Lower leg skin (tissue), 4 donors: ENCODE measurements at regions not wholly inside any gene's neighbourhood (a gene's known extent, or its start where the extent isn't known, plus 50 kb on each side); places are given as distances from the start of the nearest gene placed in this dataset.

Source experiments
- DNase-seq, 2 donors: peaks; one replicate each; pipeline ENCODE4 v3.0.0-alpha.2; 2019; ENCODE audit warnings: low spot score in 2 of 2
- H3K4me3 ChIP-seq: fragments of 200-600 bp; sonication (generic); 2 replicates; pipeline ENCODE4 v1.5.1; 2017; ENCODE audit warnings: mild to moderate bottlenecking, low read depth; ENCODE audit not compliant: poor library complexity, severe bottlenecking
- POLR2A ChIP-seq, 2 donors: fragments of 450-650 bp; IDR thresholded peaks; one replicate each; pipeline ENCODE4 v1.6.1; 2016 to 2017; ENCODE audit warnings: antibody characterized with exemption in 2 of 2, mild to moderate bottlenecking in 1 of 2, moderate library complexity in 1 of 2
- WGBS, 2 donors: methylation state at CpG; one replicate each; pipeline ENCODE4 v1.1.5; 2018; 5-methylcytosine and 5-hydroxymethylcytosine counted together
- intact Hi-C: fragments of 100-400 bp; cut with DNase I; formaldehyde crosslinking; loops from one replicate; pipeline ENCODE4 v1.15.0; 2023; ENCODE audit warnings: low total_unique reads
- TF ChIP-seq, protein P1 (sequence below), 3 donors: fragments of 450-650 bp; IDR thresholded peaks; one replicate each; pipeline ENCODE4 v1.5.1; 2016; ENCODE audit warnings: antibody characterized with exemption in 3 of 3, mild to moderate bottlenecking in 3 of 3, moderate library complexity in 2 of 3

- TF ChIP-seq, protein P1, sequence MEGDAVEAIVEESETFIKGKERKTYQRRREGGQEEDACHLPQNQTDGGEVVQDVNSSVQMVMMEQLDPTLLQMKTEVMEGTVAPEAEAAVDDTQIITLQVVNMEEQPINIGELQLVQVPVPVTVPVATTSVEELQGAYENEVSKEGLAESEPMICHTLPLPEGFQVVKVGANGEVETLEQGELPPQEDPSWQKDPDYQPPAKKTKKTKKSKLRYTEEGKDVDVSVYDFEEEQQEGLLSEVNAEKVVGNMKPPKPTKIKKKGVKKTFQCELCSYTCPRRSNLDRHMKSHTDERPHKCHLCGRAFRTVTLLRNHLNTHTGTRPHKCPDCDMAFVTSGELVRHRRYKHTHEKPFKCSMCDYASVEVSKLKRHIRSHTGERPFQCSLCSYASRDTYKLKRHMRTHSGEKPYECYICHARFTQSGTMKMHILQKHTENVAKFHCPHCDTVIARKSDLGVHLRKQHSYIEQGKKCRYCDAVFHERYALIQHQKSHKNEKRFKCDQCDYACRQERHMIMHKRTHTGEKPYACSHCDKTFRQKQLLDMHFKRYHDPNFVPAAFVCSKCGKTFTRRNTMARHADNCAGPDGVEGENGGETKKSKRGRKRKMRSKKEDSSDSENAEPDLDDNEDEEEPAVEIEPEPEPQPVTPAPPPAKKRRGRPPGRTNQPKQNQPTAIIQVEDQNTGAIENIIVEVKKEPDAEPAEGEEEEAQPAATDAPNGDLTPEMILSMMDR (IDR thresholded peaks at IDR 0.05) = no peak
- no peak for TF ChIP-seq POLR2A (IDR thresholded peaks at IDR 0.05)
- no peak for DNase-seq
- intact Hi-C loops = no loop called here
- H3K4me3 ChIP-seq = no peak overlapping the region
- 27 to 51% methylated on average over 8 of the region's 8 CpGs for WGBS, 2 donors
These were observed 145.9 kb downstream of the CARTPT start for GRCh38 chr5:71864730-71865601.

DNA sequence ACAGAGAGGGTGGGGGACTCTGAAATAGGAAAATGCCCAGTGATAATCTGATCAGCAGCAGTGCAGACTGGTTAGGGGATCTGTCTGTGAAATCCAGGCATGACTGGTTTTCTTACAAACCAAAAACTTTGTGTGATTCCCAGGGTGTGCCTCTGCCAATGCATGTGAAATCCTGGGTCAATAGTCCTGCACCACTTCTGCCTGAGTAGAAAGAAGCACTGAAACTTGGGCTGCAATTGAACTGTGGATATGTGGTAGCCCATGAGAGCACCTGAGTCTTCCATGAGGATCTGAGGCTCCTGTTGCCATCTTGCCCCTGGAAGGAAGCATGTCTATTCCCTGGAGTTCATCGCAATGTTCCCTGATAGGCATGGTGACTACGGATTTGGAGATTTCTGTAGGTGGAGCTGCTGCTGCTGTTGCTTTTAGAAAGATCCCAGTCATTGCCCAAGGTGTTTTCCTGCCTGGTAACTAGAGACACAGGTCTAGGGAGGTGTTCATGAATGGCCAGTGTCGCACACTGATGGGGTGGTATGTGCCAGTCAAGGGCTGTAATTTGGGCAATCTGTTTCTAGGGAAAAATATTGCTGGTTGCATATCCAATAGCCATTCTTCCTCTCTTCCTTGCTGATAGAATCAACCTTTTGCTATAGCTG is 146.7 kb downstream of the CARTPT start:
- no peak for TF ChIP-seq POLR2A (IDR thresholded peaks at IDR 0.05)
- TF ChIP-seq, protein P1 (IDR thresholded peaks at IDR 0.05) = no peak
- WGBS, 2 donors = 66 to 69% methylated on average over 3 of the region's 3 CpGs

GRCh38 chr5:71872311-71872864 is 153.3 kb downstream of the CARTPT start:
- intact Hi-C loops = no loop called here
- no peak for DNase-seq
- TF ChIP-seq POLR2A (IDR thresholded peaks at IDR 0.05) = no peak
- TF ChIP-seq, protein P1 (IDR thresholded peaks at IDR 0.05) = no peak
- WGBS, 2 donors = 59 to 65% methylated on average over 6 of the region's 6 CpGs
- no peak overlapping the region for H3K4me3 ChIP-seq

More for the DNA sequence above, 146.7 kb downstream of the CARTPT start:
- no peak overlapping the region for H3K4me3 ChIP-seq
- no peak for DNase-seq
- intact Hi-C loops = no loop called here

- H3K4me3 ChIP-seq = no peak overlapping the region
- intact Hi-C loops = no loop called here
- no peak for DNase-seq
- 35 to 38% methylated on average over 1 of the region's 1 CpG for WGBS, 2 donors
- TF ChIP-seq POLR2A (IDR thresholded peaks at IDR 0.05) = no peak
- TF ChIP-seq, protein P1 (IDR thresholded peaks at IDR 0.05) = no peak
These were observed 154.1 kb downstream of the CARTPT start for GRCh38 chr5:71873191-71873591.

DNA sequence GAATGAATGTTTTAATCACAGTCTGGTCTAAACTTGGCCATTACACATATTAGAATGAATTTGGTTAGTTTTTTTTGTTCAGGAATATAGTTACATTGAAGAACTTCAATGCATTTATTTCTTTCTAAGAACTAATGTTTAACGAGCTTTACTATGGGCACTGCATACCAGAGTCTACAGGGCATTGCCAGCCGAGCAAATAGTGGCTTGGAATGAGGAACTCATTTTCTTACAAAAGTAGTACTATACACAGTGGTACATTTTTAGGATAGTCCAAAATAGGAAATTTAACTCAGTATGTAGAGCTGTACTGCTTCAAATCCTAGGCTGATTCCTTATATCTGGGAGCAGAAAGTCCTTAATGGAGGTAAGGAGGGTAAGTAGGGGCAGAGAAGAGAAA is 155.4 kb downstream of the CARTPT start:
- TF ChIP-seq, protein P1 (IDR thresholded peaks at IDR 0.05) = no peak
- TF ChIP-seq POLR2A (IDR thresholded peaks at IDR 0.05) = no peak
- 31 to 44% methylated on average over 2 of the region's 2 CpGs for WGBS, 2 donors
- DNase-seq = no peak
- intact Hi-C loops = no loop called here
- no peak overlapping the region for H3K4me3 ChIP-seq
